Endothelial cell of umbilical vein (primary cell): ENCODE measurements at regions not wholly inside any gene's neighbourhood (a gene's known extent, or its start where the extent isn't known, plus 50 kb on each side); places are given as distances from the start of the nearest gene placed in this dataset.

Experiments
- BruUV-seq: library from RNA; stranded (reverse); fragments of 400-500 nt; replicated peaks from 2 replicates; lab custom pipeline; 2021; lab: Mats Ljungman, UMichigan
- CTCF ChIA-PET: fragments of 300-600, 350-600 bp; sonication (Branson Sonifier 250); formaldehyde crosslinking; loops from one replicate; lab custom pipeline; 2021; ENCODE audit warnings: antibody characterized with exemption, inconsistent platforms; lab: Charles Lee
- POLR2A ChIA-PET: fragments of 300-600, 350-600 bp; sonication (Branson Sonifier 250); formaldehyde crosslinking; loops from one replicate; lab custom pipeline; 2021; ENCODE audit warnings: antibody characterized with exemption, inconsistent platforms; lab: Charles Lee
- DNase-seq: peaks from one replicate; pipeline ENCODE4 v3.0.0-alpha.2; 2011; ENCODE audit warnings: low read depth, low spot score
- FAIRE-seq: peaks from 2 replicates; lab custom pipeline; 2011; peaks lifted over from hg19 to GRCh38; lab: Jason Lieb, UNC
- H2AFZ ChIP-seq: 2 replicates; pipeline ENCODE4 v1.6.0; 2012; ENCODE audit warnings: low read depth, low read length, control low read depth, inconsistent platforms
- H3K27ac ChIP-seq: 2 replicates; pipeline ENCODE4 v1.5.1; 2011; ENCODE audit warnings: low read depth, mild to moderate bottlenecking, control low read depth, low read length, moderate library complexity; ENCODE audit not compliant: insufficient read depth
- H3K27me3 ChIP-seq, 2 experiments: 2 replicates each; pipeline versions ENCODE4 v1.6.0 to v1.6.1; 2011; ENCODE audit warnings: low read length in 2 of 2, mixed read lengths in 1 of 2; ENCODE audit not compliant: control insufficient read depth in 2 of 2, insufficient read depth in 2 of 2
- H3K36me3 ChIP-seq, 2 experiments: 2 replicates in 1 of 2; 3 replicates in 1 of 2; pipeline ENCODE4 v1.5.1; 2011; ENCODE audit warnings: low read length in 2 of 2, mild to moderate bottlenecking in 1 of 2, moderate library complexity in 1 of 2; ENCODE audit not compliant: control insufficient read depth in 2 of 2, insufficient read depth in 2 of 2; ENCODE audit errors: extremely low read depth in 1 of 2
- H3K4me1 ChIP-seq: 3 replicates; pipeline ENCODE4 v1.5.1; 2011; ENCODE audit warnings: mild to moderate bottlenecking, low read length; ENCODE audit not compliant: control insufficient read depth, insufficient read depth; ENCODE audit errors: extremely low read depth
- H3K4me2 ChIP-seq: 2 replicates; pipeline ENCODE4 v1.6.1; 2011; ENCODE audit warnings: low read length, control low read depth, mixed read lengths; ENCODE audit not compliant: insufficient read depth
- H3K4me3 ChIP-seq, 3 experiments: fragments of 200-600 bp in 1 of 3; sonication (generic), shearing (Covaris generic) in 1 of 3; replicated peaks in 1 of 3; 2 replicates each; pipeline ENCODE4 v1.5.1; 2011 to 2016; ENCODE audit warnings: control low read depth in 3 of 3, low read length in 3 of 3, mild to moderate bottlenecking in 2 of 3, inconsistent platforms in 1 of 3, low read depth in 1 of 3, moderate library complexity in 1 of 3; ENCODE audit not compliant: insufficient read depth in 1 of 3
- H3K79me2 ChIP-seq: 2 replicates; pipeline ENCODE4 v1.6.0; 2012; ENCODE audit warnings: low read length, inconsistent platforms; ENCODE audit not compliant: control insufficient read depth, insufficient read depth
- H3K9ac ChIP-seq: replicated peaks from 2 replicates; pipeline ENCODE3; 2011; ENCODE audit warnings: low read length, control low read depth; ENCODE audit not compliant: insufficient read depth; ENCODE audit errors: extremely low read depth
- H3K9me1 ChIP-seq: replicated peaks from 3 replicates; pipeline ENCODE4 v1.6.0; 2011; ENCODE audit warnings: mild to moderate bottlenecking, low read length; ENCODE audit not compliant: control insufficient read depth, insufficient read depth; ENCODE audit errors: extremely low read depth
- H3K9me3 ChIP-seq: replicated peaks from 2 replicates; pipeline ENCODE4 v1.5.1; 2012; ENCODE audit warnings: low read length, inconsistent platforms; ENCODE audit not compliant: control insufficient read depth, insufficient read depth
- H4K20me1 ChIP-seq: replicated peaks from 2 replicates; pipeline ENCODE3; 2011; ENCODE audit warnings: mild to moderate bottlenecking, low read length; ENCODE audit not compliant: control insufficient read depth, insufficient read depth; ENCODE audit errors: extremely low read depth
- EZH2 ChIP-seq: IDR thresholded peaks from 2 replicates; pipeline ENCODE4 v1.6.1; 2012; ENCODE audit warnings: borderline replicate concordance, low read depth, mild to moderate bottlenecking, moderate library complexity, low read length, inconsistent platforms; ENCODE audit not compliant: severe bottlenecking
- FOS ChIP-seq: IDR thresholded peaks from 2 replicates; pipeline ENCODE4 v1.6.1; 2011; ENCODE audit warnings: mild to moderate bottlenecking, low read length, moderate library complexity, borderline replicate concordance; ENCODE audit not compliant: insufficient read depth
- GATA2 ChIP-seq: IDR thresholded peaks from 2 replicates; pipeline ENCODE4 v1.7.0; 2011; ENCODE audit warnings: low read depth, mild to moderate bottlenecking, moderate library complexity, mixed read lengths, low read length; ENCODE audit not compliant: insufficient read length, insufficient read depth
- JUN ChIP-seq: IDR thresholded peaks from 2 replicates; pipeline ENCODE4 v1.6.1; 2011; ENCODE audit warnings: borderline replicate concordance, low read depth; ENCODE audit not compliant: insufficient read length, insufficient read depth
- MYC ChIP-seq: IDR thresholded peaks from one replicate; pipeline ENCODE4 v1.6.1; 2011; ENCODE audit warnings: mild to moderate bottlenecking, low read depth, low read length
- POLR2A ChIP-seq: IDR thresholded peaks from 2 replicates; pipeline ENCODE4 v1.6.1; 2012; ENCODE audit warnings: low read depth, mild to moderate bottlenecking, control low read depth, low read length
- POLR2AphosphoS5 ChIP-seq: IDR thresholded peaks from 2 replicates; pipeline ENCODE4 v1.6.1; 2012; ENCODE audit warnings: low read depth, mild to moderate bottlenecking, control low read depth, low read length, moderate library complexity; ENCODE audit not compliant: insufficient read depth
- dilution Hi-C: fragments of 300-500 bp; cut with MboI; formaldehyde crosslinking; loops from one replicate; pipeline ENCODE4 v1.15.0; 2019; ENCODE audit warnings: low sequenced_read_pairs; ENCODE audit not compliant: extremely low pct_ligation_motif_present
- intact Hi-C: fragments of 100-400 bp; cut with micrococcal nuclease; formaldehyde crosslinking; loops from one replicate; pipeline ENCODE4 v1.10.0; 2022
- TF ChIP-seq, protein P1 (sequence below), 2 donors: IDR thresholded peaks; 1 replicate in 1 of 2; 2 replicates in 1 of 2; pipeline ENCODE4 v1.5.1; 2011; ENCODE audit warnings: low read length in 2 of 2, mild to moderate bottlenecking in 2 of 2, moderate library complexity in 2 of 2, control low read depth in 1 of 2, inconsistent platforms in 1 of 2, low read depth in 1 of 2; ENCODE audit not compliant: insufficient read depth in 1 of 2; ENCODE audit errors: extremely low read depth in 1 of 2
- TF ChIP-seq, protein P2 (sequence below): IDR thresholded peaks from 2 replicates; pipeline ENCODE4 v1.6.1; 2011; ENCODE audit not compliant: insufficient read depth, insufficient read length

- TF ChIP-seq MYC (no peak), POLR2AphosphoS5 (no peak), EZH2 (no peak), GATA2 (no peak), POLR2A (no peak), JUN (no peak), FOS (no peak)
- TF ChIP-seq, protein P1, sequence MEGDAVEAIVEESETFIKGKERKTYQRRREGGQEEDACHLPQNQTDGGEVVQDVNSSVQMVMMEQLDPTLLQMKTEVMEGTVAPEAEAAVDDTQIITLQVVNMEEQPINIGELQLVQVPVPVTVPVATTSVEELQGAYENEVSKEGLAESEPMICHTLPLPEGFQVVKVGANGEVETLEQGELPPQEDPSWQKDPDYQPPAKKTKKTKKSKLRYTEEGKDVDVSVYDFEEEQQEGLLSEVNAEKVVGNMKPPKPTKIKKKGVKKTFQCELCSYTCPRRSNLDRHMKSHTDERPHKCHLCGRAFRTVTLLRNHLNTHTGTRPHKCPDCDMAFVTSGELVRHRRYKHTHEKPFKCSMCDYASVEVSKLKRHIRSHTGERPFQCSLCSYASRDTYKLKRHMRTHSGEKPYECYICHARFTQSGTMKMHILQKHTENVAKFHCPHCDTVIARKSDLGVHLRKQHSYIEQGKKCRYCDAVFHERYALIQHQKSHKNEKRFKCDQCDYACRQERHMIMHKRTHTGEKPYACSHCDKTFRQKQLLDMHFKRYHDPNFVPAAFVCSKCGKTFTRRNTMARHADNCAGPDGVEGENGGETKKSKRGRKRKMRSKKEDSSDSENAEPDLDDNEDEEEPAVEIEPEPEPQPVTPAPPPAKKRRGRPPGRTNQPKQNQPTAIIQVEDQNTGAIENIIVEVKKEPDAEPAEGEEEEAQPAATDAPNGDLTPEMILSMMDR (IDR thresholded peaks at IDR 0.05; ENCODE audit: extremely low read depth in 1 of 2, insufficient read depth in 1 of 2, low read depth in 1 of 2, low read length in 2 of 2), result no peak
- TF ChIP-seq, protein P2, sequence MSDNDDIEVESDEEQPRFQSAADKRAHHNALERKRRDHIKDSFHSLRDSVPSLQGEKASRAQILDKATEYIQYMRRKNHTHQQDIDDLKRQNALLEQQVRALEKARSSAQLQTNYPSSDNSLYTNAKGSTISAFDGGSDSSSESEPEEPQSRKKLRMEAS, result no peak
- no peaks in the 10 kb centered on the region for H3K36me3 ChIP-seq
- FAIRE-seq (no peak), DNase-seq (no peak)
- H3K4me2 ChIP-seq, result no peak overlapping the region
- no peak overlapping the region for H2AFZ ChIP-seq
- no peaks in the 10 kb centered on the region for H3K9me1 ChIP-seq
- no peak overlapping the region for H3K4me3 ChIP-seq
- intact Hi-C loops (no loop called here), dilution Hi-C loops (no loop called here)
- no peaks in the 10 kb centered on the region for H3K79me2 ChIP-seq
- ChIA-PET POLR2A (no interaction called here), CTCF (no interaction called here)
- no peaks in the 10 kb centered on the region for H3K27me3 ChIP-seq
- BruUV-seq, result no TSS peak
- no peak overlapping the region for H3K27ac ChIP-seq
- H4K20me1 ChIP-seq, result no peaks in the 10 kb centered on the region
- no peaks in the 10 kb centered on the region for H3K4me1 ChIP-seq
- no peak overlapping the region for H3K9ac ChIP-seq
- H3K9me3 ChIP-seq, result no peaks in the 10 kb centered on the region
Measured at GRCh38 chrX:42465821-42466220, 312.1 kb downstream of the PPP1R2C start.
